ENCODE measurements at regions not wholly inside any gene's neighbourhood (a gene's known extent, or its start where the extent isn't known, plus 50 kb on each side); places are given as distances from the start of the nearest gene placed in this dataset.

DNA sequence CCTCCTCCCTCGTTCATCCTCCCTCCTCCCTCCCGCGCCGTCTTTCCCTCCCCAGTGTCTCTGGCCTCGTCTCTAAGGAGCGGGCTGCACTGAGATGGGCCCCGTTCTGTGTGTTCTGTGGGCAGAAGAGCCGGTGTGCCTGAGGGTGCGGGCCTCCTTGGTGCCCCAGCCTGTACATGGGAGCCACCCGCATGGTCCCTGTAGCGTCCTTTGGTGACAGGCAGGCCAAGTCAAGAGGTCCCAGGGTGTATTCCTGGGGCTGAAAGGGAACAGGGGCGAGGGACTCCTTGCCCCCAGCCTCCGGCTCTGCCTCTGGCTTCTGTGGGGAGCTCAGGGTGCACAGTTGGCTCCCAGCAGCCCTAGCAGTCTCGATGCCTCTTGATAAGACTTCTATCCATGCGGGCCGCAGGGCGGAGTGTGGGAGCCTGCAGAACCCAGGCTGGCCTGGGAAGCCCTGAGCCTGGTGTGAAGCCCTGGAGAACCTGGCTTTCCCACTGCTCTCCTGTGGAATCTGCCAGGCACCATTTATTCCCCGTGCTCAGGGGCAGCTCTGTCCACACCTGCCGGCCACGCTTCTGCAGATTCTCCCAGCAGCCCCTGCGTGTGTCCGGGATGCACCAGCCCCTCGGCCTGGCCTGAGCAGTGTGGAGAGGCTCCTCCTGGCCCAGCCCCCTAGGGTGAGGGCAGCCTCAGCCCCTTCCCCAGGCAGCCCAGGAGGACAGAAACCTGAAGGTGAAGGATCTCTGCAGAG, 181.3 kb downstream of the KIF26A start:
- no peak for DNase-seq

DNA sequence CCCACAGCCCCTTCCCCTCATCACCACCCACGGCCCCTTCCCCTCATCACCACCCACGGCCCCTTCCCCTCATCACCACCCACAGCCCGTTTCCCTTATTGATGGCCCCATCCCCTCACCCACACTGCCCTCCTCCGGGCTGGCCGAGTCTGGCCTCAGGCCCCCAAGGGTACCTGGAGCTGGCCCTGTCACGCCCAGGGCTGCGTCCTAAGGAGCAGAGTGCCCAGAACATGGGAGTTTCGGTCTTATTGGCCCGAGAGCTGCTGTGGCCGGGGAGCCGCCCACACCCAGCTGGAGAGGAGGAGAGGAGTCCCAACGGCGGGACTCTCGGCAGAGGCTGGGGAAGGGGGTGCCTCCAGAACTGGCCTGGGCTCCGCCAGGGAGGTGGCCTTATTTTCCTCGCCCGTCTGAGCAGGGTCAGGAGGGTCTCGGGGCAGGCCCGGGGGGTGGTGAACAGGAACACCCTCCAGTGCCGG, 182.3 kb downstream of the KIF26A start:
- DNase-seq: no peak

- no peak for DNase-seq
Measured at GRCh38 chr14:104321088-104321801, 182.9 kb downstream of the KIF26A start.

DNA sequence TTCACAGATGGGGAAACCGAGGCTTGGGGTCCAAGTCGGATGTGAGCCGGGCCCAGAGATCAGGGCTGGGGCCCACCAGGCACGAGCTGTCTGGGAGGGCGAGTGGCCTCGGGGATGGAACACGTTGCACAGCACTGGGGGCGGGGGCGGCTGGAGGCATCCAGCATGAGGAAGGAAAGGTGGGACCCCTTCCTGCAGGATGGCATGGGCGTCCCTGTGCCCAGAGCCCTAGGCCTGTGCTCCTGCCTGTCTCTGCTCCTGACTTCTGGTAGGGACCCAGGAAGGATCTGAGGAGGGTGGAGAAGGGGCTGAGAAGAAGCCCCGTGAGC, 183.4 kb downstream of the KIF26A start:
- no peak for DNase-seq

DNA sequence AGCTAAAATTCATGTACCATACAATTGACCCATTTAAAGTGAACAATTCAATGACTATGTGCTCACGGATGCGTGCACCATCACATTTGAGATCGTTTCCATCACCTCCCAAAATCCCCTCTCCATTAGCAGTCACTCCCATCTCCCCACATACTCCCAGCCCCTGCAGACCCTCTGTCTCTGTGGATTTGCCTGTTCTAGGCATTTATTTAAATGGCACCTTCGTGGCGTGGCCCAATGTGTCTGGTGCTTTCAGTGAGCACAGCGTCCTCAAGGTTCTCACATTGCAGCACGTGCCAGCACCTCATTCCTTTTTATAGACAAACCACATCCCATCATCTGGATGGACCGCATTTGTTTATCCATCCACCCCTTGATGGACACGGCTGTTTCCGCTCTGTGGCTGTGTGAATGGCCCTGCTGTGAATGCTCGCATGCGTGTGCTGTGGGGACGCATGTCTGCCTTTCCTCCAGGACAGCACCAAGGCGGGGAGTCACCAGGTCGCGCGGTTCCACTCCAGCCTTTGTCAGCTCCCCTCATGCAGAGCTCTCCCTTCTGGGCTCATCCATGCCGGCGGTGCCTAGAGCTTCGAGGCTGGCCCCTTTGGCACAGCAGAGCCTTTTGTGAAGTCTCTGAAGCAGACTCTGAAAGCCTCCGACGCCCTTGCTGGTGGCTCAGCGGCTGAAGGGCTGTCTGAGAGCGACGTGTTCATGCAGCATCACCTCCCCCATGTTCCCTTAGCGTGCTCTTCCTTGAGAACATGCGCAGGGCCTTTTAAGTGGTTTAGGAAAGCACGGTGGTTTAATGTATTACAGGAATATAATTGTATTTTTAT, 184.4 kb downstream of the KIF26A start:
- no peak for DNase-seq

DNA sequence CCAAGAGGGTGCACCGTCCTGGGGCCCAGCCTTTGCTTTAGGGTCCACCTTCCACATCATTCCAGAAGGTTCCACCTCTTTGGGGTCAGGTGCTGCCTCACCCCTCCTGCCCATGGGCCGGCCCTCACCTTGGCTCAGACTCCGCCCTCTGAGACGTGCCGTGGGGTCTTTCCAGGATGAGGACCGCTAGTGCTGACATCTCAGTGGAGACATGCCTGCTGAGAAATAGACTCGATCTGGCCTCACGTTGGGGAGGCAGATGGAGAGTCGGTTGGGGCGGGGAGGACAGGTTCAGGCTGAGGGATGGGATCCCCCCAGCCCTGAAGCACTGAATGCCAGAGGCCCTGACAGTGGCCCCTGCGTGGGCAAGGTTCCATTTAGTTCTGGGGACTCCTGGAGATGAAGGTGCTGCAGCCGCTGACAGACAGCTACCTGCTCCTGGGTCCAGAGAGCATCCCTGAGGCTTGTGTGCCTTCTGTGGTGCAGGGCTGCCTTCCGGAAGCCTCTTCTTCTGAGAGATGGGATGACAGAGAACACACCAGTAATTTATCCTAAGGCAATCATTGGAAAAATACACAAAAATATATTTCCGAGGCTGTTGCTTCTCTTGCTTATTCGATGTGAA, 185.3 kb downstream of the KIF26A start:
- DNase-seq: no peak

GRCh38 chr14:104326848-104327247, 188.5 kb downstream of the KIF26A start:
- DNase-seq: no peak

DNA sequence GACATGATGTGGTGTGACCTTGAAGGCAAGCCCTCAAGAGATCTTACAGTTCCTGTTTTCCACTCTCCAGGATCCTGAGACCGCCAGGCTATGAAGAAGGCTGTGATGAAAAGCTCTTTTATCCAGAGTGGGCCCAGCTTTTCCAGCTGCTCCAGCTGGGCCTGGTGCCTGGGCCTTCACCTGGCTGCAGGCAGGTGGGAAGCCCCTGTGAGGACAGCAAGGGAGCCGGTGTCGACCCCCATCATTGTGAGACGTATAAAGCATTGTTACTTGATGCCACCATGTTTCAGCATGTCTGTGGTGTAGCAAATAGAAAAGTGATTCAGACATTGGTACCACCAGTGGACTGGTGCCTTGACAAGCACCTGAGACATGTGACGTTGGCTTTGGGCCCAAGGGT, 190.2 kb downstream of the KIF26A start:
- DNase-seq: no peak

DNA sequence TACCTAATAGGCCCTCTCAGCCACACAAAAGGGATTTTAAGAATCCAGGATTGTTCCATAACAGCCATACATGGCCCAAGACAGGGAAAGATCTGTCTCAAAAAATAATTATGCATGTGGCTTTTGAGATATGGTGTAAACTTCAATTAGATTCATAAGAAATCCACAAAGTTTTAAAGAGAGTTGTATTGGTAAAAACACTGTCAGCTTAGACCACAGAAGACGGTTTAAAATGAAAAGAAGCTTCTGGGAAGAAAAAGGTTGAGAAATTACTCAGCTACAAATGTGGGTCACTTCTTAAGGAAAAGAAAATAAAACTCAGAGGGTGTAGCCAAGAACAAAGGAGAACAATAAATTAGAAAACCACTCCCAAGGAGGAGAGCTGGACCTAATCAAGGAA, 191.4 kb downstream of the KIF26A start:
- DNase-seq: no peak

- no peak for DNase-seq
Measured at GRCh38 chr14:104331871-104332605, 193.7 kb downstream of the KIF26A start.

DNA sequence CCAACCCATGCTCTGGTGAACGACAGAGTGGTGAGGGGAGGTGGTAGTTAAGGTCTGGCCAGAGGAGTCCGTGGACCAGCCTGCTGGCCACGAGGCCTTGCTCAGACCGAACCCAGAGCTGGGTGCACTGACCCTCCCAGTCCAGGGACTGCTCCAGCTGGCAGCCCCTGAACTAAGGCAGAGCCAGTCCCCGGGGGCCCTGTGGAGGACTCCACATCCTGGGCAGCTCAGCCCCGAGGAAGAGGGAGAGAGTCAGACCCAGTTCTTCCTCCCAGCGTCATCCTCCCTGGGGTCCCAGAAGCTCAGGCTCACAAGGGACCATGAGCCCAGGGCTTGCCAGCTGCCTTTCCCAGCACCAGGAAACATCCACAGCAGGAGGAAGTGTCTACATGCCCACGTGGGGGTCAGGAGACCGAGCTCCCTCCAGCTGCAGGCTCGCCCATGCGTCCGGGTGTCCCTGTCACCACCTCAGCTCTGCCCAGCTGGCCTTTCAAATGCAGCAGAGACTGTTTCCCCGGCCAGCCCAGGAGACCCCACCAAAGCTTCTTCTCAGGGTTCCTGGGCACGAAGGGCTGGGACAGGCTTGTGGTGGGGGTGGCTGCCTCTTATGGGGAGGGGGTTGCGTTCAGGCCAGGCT, 194.4 kb downstream of the KIF26A start:
- no peak for DNase-seq

DNA sequence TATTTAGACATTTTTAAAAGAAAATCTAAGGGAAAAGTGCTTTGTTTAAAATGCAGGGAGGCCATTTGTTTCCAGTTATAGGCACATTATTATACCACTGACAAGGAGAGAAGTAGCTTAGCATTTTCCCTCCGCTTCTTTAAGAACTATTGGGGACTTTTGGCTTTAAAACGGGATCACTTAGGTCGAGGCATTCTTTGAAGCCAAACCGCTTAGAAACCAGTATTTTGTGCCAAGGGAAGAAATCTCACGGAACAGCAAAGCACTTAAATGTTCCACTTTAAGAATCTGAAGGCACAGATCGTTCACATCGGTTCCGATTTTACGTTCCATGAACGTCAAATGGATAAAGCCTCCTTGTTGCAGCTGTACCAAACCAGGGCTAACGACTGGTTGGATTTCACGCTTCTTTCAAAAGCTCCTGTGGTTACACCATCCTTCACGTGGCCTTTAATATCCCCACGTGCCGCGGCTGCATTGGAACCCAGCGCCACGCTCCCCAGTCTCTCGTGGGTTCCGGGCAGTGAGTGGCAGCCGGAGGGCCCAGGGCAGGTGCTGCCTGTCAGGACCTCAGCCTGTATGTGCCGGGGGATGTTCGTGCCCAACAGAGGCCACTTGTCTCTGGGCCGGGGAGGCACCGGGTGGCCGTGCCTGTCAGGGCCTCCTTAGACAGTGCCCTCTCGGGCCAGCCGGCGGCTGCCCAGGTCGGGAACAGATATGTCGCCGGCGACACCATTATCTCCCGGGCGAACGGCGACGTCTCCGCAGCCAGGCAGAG, 195.4 kb downstream of the KIF26A start:
- DNase-seq: no peak

DNA sequence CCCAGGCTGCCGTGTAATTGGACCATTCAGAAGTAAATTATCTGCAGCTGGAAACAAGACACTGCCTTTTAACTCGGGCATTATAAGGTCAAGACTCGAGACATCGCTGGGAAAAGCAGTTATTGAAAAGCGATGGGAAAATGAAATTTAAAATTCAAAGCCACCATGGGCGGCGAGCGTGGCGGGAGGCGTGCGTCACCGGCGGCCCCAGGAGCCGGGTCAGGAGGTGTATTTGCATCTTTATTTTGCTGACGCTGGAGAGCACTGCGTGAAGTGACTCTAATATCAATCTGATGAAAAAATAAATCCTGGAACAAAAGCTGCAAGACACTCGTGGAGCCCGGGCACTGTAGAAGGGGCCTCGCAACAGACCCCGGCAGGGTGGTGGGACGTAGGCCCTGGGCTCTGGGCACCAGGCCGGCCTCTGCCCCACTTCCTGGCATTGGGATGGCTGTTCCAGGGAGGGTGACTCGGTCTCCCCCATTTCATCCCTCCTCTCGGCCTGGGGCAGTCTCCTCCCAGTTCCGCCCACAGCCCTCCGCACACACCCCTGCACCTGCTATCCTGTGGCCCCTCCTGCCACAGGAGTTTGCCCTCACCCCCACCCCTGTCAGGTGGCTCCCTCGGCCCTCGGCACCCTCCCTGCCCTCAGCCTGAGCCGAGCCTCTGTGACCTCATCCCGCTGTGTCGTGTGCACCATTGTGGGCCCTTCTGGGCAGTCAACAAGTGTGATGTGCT, 196.2 kb downstream of the KIF26A start:
- no peak for DNase-seq

DNA sequence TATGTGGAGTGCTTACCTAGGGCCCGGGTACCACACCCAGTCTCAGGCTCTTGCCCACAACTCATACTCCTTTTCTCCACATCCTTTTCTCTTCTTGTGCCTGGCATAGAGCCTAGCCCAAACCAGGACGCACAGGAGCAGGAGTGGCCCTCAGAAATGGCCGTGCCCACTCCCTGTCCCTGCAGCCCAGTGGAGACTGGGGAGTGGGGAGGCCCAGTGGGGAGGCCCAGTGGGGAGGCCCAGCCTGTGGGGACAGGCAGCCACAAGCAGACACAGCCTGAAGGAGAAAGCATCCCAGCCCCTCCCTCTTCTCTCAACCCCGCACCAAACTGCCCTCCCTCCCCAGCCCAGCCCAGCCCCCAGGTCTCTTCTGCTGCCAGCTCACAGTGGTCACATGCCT, 196.8 kb downstream of the KIF26A start:
- DNase-seq: no peak

- no peak for DNase-seq
Measured at GRCh38 chr14:104335611-104336010, 197.2 kb downstream of the KIF26A start.

DNA sequence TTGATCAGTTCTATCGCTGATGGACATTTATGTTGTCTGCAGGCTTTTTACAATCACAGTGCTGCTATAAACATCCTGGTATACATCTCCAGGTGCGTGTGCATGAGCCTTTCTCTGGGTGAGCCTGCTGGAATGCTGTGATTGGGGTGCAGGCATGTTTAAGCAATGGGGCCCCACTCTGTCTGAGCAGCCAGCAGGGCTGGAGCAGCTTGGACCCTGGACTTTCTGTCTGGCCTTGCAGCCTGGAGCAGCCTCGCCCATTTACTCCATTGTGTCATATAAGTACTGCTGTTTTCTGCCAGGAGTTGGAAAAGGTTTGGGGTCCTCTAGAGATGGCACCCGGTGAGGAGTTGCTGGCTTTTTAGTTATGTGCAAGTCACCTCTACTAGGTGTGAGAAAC, 199.0 kb downstream of the KIF26A start:
- no peak for DNase-seq

- no peak for DNase-seq
Measured at GRCh38 chr14:104339361-104339760, 201.0 kb downstream of the KIF26A start.

DNA sequence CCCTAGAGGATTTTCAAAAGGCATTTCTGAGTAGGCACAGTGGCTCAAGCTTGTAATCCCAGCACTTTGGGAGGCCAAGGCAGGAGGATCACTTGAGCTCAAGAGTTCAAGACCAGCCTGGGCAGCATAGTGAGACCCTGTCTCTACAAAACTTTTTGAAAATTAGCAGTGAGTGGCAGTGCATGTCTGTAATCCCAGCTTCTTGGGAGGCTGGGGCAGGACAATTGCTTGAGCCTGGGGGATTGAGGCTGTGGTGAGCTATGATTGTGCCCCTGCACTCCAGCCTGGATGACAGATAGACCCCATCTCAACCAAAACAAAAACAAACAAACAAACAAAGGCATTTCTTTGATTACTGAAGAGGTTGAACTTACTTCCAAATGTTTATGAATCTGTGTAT, 201.4 kb downstream of the KIF26A start:
- no peak for DNase-seq

All from muscle of arm (tissue), 1 donor.